ENCODE measurements at regions not wholly inside any gene's neighbourhood (a gene's known extent, or its start where the extent isn't known, plus 50 kb on each side); places are given as distances from the start of the nearest gene placed in this dataset.

DNA sequence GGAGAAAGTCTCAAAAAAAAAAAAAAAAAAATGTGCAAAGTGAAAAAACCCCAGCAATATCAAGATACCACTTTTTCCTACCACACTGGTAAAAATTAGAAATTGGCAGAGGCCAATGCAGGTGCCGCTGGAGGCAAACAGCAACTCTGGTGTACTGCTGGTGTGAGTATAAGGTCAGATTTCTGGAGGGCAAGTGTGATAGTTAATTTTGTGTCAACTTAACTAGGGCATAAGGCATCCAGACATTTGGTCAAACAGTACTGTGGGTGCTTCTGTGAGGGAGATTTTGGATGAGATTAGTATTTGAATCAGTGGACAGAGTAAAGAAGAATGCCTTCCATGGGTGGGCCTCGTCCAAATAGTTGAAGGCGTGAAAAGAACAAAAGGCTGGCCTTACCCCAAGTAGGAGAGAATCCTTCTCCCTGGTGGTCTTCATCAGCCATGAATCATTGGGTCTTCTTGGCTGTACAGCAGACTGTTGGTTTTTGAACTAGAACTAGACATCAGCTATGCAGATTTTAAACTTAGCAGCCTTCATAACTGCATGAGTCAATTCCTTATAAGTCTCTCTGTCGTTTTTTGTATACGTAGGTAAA lies 52.8 kb upstream of the FHL2 start:
- ATAC-seq (ENCODE audit: insufficient number of reproducible peaks, low FRiP score, low read depth), result no peak
- Histone ChIP-seq H3K4me3 (no peak overlapping the region), H3K4me1 (ENCODE audit: control insufficient read depth in 1 of 2, low read depth in 2 of 2) (no peaks in the 10 kb centered on the region), H3K36me3 (no peaks in the 10 kb centered on the region), H3K27me3 (replicated peaks; ENCODE audit: insufficient read depth) (no peaks in the 10 kb centered on the region), H3K9me3 (no peaks in the 10 kb centered on the region), H3K27ac (no peak overlapping the region)
- TF ChIP-seq CTCF (IDR thresholded peaks at IDR 0.05), result no peak
- no peak for DNase-seq (ENCODE audit: low spot score)

DNA sequence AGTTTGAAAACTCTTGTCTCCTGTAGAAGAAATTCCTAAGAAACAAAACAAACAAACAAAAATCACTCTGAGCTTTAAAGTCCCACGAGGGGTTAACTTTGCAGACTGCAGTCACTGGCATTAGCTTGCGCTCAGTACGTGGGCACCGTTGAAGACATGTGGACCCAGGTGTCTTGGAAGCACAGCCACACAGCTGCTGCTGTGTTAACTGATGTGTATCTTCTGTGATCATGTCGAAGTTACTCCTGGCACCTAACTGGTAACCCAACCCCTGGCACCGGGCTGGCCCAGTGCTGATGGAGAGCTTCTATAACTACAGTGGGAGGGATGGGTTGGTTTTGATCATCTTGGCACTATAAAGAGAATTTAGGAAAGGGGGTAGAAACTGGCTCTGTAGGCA lies 51.6 kb upstream of the FHL2 start:
- Histone ChIP-seq H3K27me3 (replicated peaks; ENCODE audit: insufficient read depth) (no peaks in the 10 kb centered on the region), H3K4me3 (no peak overlapping the region), H3K4me1 (ENCODE audit: control insufficient read depth in 1 of 2, low read depth in 2 of 2) (no peaks in the 10 kb centered on the region), H3K27ac (no peak overlapping the region), H3K9me3 (no peaks in the 10 kb centered on the region), H3K36me3 (no peaks in the 10 kb centered on the region)
- ATAC-seq (ENCODE audit: insufficient number of reproducible peaks, low FRiP score, low read depth) (no peak), DNase-seq (ENCODE audit: low spot score) (no peak)
- TF ChIP-seq CTCF (IDR thresholded peaks at IDR 0.05), result no peak

DNA sequence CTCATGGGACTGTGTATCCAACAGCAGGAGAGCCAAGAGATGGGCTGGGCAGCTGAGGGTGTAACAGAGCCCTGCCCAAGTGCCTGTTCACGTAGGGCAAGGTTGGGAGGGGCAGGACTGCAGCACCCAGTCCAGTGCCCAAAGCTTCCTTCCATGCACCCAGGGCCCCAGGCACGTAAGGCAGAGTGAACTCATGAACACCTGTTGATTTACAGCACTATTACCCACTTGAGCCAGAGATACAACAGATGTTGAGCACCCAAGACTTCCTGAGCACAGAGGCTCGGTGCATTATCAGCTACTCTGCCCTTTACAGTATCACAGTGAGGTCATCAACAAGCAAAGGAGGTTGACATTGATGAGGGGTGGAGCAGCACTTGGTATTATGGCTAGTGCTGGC lies 50.2 kb upstream of the FHL2 start:
- ATAC-seq (ENCODE audit: insufficient number of reproducible peaks, low FRiP score, low read depth), result no peak

More for the DNA sequence above, 50.2 kb upstream of the FHL2 start:
- H3K4me3 ChIP-seq, result no peak overlapping the region
- H3K27me3 ChIP-seq (replicated peaks; ENCODE audit: insufficient read depth), result no peaks in the 10 kb centered on the region
- no peak overlapping the region for H3K27ac ChIP-seq
- no peak for TF ChIP-seq CTCF (IDR thresholded peaks at IDR 0.05)
- H3K36me3 ChIP-seq, result no peaks in the 10 kb centered on the region
- no peak for DNase-seq (ENCODE audit: low spot score)
- H3K9me3 ChIP-seq, result no peaks in the 10 kb centered on the region
- no peaks in the 10 kb centered on the region for H3K4me1 ChIP-seq (ENCODE audit: control insufficient read depth in 1 of 2, low read depth in 2 of 2)
